OCI-LY1 (cell line): ENCODE measurements at regions not wholly inside any gene's neighbourhood (a gene's known extent, or its start where the extent isn't known, plus 50 kb on each side); places are given as distances from the start of the nearest gene placed in this dataset.

Experiments used
- H2AFZ ChIP-seq: fragments of 200-600 bp; sonication (generic), shearing (Covaris generic); 2 replicates; pipeline ENCODE4 v1.6.0; 2014; ENCODE audit warnings: antibody characterized with exemption, mild to moderate bottlenecking, low read length
- H3F3A ChIP-seq: fragments of 200-600 bp; sonication (generic), shearing (Covaris generic); 2 replicates; pipeline ENCODE4 v1.6.0; 2014; ENCODE audit warnings: mild to moderate bottlenecking, antibody characterized with exemption, low read length, moderate library complexity; ENCODE audit not compliant: insufficient read depth
- H3K27ac ChIP-seq: fragments of 200-600 bp; sonication (generic); 2 replicates; pipeline ENCODE4 v1.5.1; 2014; ENCODE audit warnings: low read length, mixed run types, mild to moderate bottlenecking, low read depth; ENCODE audit not compliant: poor library complexity, severe bottlenecking
- H3K27me3 ChIP-seq: fragments of 200-600 bp; sonication (generic); 2 replicates; pipeline ENCODE4 v1.6.0; 2014; ENCODE audit warnings: antibody characterized with exemption, mild to moderate bottlenecking, low read length, moderate library complexity; ENCODE audit not compliant: insufficient read depth
- H3K36me3 ChIP-seq: fragments of 200-600 bp; sonication (generic); 2 replicates; pipeline ENCODE4 v1.6.1; 2014; ENCODE audit warnings: mild to moderate bottlenecking, antibody characterized with exemption, low read length, moderate library complexity, mixed read lengths; ENCODE audit not compliant: insufficient read depth
- H3K4me1 ChIP-seq: fragments of 200-600 bp; sonication (generic); 2 replicates; pipeline ENCODE4 v1.5.1; 2014; ENCODE audit warnings: mild to moderate bottlenecking, low read length, moderate library complexity; ENCODE audit not compliant: insufficient read depth, severe bottlenecking
- H3K4me2 ChIP-seq: fragments of 200-600 bp; sonication (generic), shearing (Covaris generic); 2 replicates; pipeline ENCODE4 v1.6.1; 2014; ENCODE audit warnings: low read length
- H3K4me3 ChIP-seq: fragments of 200-600 bp; sonication (generic); 2 replicates; pipeline ENCODE4 v1.5.1; 2014; ENCODE audit warnings: low read length, low read depth, mild to moderate bottlenecking, mixed read lengths; ENCODE audit not compliant: poor library complexity, severe bottlenecking
- H3K79me2 ChIP-seq: fragments of 200-600 bp; shearing (Covaris generic); 2 replicates; pipeline ENCODE4 v1.6.1; 2016; ENCODE audit warnings: mixed run types, low read length, mixed read lengths; ENCODE audit not compliant: insufficient read depth
- H3K9ac ChIP-seq: fragments of 200-600 bp; sonication (generic), shearing (Covaris generic); 2 replicates; pipeline ENCODE4 v1.6.1; 2014; ENCODE audit warnings: mild to moderate bottlenecking, low read length, mixed read lengths
- H3K9me2 ChIP-seq: fragments of 200-600 bp; sonication (generic), shearing (Covaris generic); 2 replicates; pipeline ENCODE4 v1.6.1; 2014; ENCODE audit warnings: low read depth, mild to moderate bottlenecking, low read length, mixed read lengths
- H3K9me3 ChIP-seq: fragments of 200-600 bp; shearing (Covaris generic); 2 replicates; pipeline ENCODE4 v1.6.1; 2014; ENCODE audit warnings: low read length, mixed read lengths
- H4K20me1 ChIP-seq: fragments of 200-600 bp; sonication (generic), shearing (Covaris generic); 2 replicates; pipeline ENCODE4 v1.6.0; 2016; ENCODE audit warnings: mild to moderate bottlenecking, low read length; ENCODE audit not compliant: insufficient read depth
- EZH2 ChIP-seq: fragments of 200-600 bp; sonication (generic), shearing (Covaris generic); IDR thresholded peaks from 2 replicates; pipeline ENCODE4 v1.8.0; 2017; ENCODE audit warnings: borderline replicate concordance, mixed run types, mild to moderate bottlenecking, antibody characterized with exemption, low read length, moderate library complexity, mixed read lengths
- TF ChIP-seq, protein P1 (sequence below): fragments of 200-600 bp; sonication (generic), shearing (Covaris generic); IDR thresholded peaks from 2 replicates; pipeline ENCODE4 v1.5.1; 2017; ENCODE audit warnings: mild to moderate bottlenecking, antibody characterized with exemption, low read length, moderate library complexity, mixed read lengths

DNA sequence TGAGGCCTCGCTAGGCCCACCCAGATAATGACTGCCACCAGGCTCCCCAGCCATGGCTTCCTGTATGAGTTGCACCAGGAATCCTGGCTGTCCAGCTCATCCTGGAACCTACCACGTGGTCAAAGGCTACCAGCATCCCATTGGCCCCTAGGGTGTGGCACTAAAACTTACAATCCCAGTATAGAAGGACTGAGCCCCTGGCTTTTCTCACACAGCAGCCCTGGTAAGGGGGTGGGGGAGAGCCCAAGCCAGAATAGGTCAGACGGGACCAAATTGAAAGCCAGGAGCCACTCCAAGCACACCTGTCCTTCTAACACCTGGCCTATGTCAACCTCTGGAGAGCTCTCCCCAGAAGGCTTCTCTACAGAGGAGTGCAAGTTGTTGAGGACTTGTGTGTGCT lies 269.3 kb upstream of the AGTR2 start:
- no peaks in the 10 kb centered on the region for H4K20me1 ChIP-seq
- H3K4me2 ChIP-seq = no peak overlapping the region
- H3K9ac ChIP-seq = no peak overlapping the region
- peaks cover 48% of the 10 kb centered on the region for H3K4me1 ChIP-seq
- no peaks in the 10 kb centered on the region for H3F3A ChIP-seq
- TF ChIP-seq, protein P1, sequence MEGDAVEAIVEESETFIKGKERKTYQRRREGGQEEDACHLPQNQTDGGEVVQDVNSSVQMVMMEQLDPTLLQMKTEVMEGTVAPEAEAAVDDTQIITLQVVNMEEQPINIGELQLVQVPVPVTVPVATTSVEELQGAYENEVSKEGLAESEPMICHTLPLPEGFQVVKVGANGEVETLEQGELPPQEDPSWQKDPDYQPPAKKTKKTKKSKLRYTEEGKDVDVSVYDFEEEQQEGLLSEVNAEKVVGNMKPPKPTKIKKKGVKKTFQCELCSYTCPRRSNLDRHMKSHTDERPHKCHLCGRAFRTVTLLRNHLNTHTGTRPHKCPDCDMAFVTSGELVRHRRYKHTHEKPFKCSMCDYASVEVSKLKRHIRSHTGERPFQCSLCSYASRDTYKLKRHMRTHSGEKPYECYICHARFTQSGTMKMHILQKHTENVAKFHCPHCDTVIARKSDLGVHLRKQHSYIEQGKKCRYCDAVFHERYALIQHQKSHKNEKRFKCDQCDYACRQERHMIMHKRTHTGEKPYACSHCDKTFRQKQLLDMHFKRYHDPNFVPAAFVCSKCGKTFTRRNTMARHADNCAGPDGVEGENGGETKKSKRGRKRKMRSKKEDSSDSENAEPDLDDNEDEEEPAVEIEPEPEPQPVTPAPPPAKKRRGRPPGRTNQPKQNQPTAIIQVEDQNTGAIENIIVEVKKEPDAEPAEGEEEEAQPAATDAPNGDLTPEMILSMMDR = no peak
- TF ChIP-seq EZH2 = no peak
- no peaks in the 10 kb centered on the region for H3K36me3 ChIP-seq
- H3K9me3 ChIP-seq = no peaks in the 10 kb centered on the region
- H3K79me2 ChIP-seq = no peaks in the 10 kb centered on the region
- no peaks in the 10 kb centered on the region for H3K27me3 ChIP-seq
- no peak overlapping the region for H3K4me3 ChIP-seq
- H2AFZ ChIP-seq = no peak overlapping the region
- no peaks in the 10 kb centered on the region for H3K9me2 ChIP-seq
- no peak overlapping the region for H3K27ac ChIP-seq

DNA sequence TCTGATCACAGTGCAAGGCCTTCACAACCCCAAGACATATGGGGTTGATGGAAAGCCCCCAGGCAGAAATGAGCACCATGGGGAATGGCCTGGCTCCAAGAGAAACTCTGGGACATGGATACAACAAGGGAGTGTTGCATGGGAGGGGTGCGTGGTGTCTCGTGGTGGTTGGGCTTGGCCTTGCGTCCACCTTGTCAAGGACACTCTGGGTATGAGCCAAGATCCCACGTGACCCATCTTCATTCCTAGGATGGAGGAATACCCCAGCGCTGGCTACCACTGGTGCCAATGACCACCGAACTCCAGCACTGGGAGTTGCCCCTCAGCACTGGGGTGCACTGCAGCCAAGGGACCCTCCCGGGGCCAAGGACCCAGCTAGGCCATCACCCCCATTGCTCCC lies 267.5 kb upstream of the AGTR2 start:
- no peaks in the 10 kb centered on the region for H3K79me2 ChIP-seq
- no peak for TF ChIP-seq EZH2
- H2AFZ ChIP-seq = no peak overlapping the region
- no peaks in the 10 kb centered on the region for H3K9me2 ChIP-seq
- H3K4me2 ChIP-seq = no peak overlapping the region
- H3K27me3 ChIP-seq = no peaks in the 10 kb centered on the region
- no peak overlapping the region for H3K27ac ChIP-seq
- no peaks in the 10 kb centered on the region for H3K36me3 ChIP-seq
- H3K4me3 ChIP-seq = no peak overlapping the region
- H4K20me1 ChIP-seq = no peaks in the 10 kb centered on the region
- no peaks in the 10 kb centered on the region for H3K9me3 ChIP-seq
- H3F3A ChIP-seq = no peaks in the 10 kb centered on the region
- H3K4me1 ChIP-seq = peaks cover 30% of the 10 kb centered on the region
- H3K9ac ChIP-seq = no peak overlapping the region

- Histone ChIP-seq H3K36me3 (no peaks in the 10 kb centered on the region; the same call in 1 of the 2 replicates), H3K27ac (no peak overlapping the region), H3K27me3 (no peaks in the 10 kb centered on the region), H3K4me1 (peaks cover 9% of the 10 kb centered on the region), H3K9me2 (no peaks in the 10 kb centered on the region), H3K9ac (no peak overlapping the region), H4K20me1 (no peaks in the 10 kb centered on the region), H3K4me3 (no peak overlapping the region), H3F3A (no peaks in the 10 kb centered on the region), H2AFZ (no peak overlapping the region), H3K9me3 (peaks cover 3% of the 10 kb centered on the region; the same call in 1 of the 2 replicates), H3K4me2 (no peak overlapping the region), H3K79me2 (no peaks in the 10 kb centered on the region)
- TF ChIP-seq EZH2 = no peak
- TF ChIP-seq, protein P1 = no peak; the same call in 1 of the 2 replicates
Observed at GRCh38 chrX:115906276-115906675, 264.3 kb upstream of the AGTR2 start.

DNA sequence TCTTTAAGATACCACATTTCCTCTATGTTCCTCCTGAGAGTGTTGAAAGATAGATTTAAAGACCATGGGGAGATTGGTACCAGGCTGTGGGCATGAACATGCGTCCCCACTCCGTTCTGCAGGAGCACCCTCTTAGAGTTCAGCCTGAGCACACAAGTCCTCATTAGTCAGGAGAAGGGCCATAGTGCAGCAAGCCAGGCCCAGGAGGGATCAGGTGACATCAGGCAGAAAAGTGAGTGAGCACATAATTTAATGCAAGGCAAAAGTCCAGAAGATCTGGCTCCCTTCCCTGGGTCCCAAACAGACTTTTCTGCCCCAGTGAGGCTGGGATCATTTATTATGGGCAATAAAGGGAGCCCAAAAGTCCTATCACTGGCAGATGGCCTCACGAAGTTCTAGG lies 263.7 kb upstream of the AGTR2 start:
- Histone ChIP-seq H3K79me2 (no peaks in the 10 kb centered on the region), H3K27ac (no peak overlapping the region), H3K9me2 (no peaks in the 10 kb centered on the region), H3K27me3 (no peaks in the 10 kb centered on the region), H3K4me3 (no peak overlapping the region), H2AFZ (no peak overlapping the region), H3K9me3 (peaks cover 3% of the 10 kb centered on the region; the same call in 1 of the 2 replicates), H4K20me1 (no peaks in the 10 kb centered on the region), H3F3A (no peaks in the 10 kb centered on the region), H3K9ac (no peak overlapping the region), H3K36me3 (no peaks in the 10 kb centered on the region; the same call in 1 of the 2 replicates), H3K4me1 (peaks cover 9% of the 10 kb centered on the region), H3K4me2 (no peak overlapping the region)
- TF ChIP-seq EZH2 = no peak
- TF ChIP-seq, protein P1 = no peak
